Cerebellar cortex (tissue), 1 donor: ENCODE measurements at regions not wholly inside any gene's neighbourhood (a gene's known extent, or its start where the extent isn't known, plus 50 kb on each side); places are given as distances from the start of the nearest gene placed in this dataset.
A peak's percentile ranks its signal among the peaks of the same experiment; 100 is the strongest.
"Not testable (repeated sequence)": the region's sequence is repeated elsewhere in the genome, so short reads cannot be mapped to it uniquely, and the experiment has no call there.

Experiments used
- DNase-seq: peaks from one replicate; pipeline ENCODE4 v3.0.0-alpha.2; 2015; ENCODE audit warnings: low spot score

GRCh38 chr5:115439042-115439441 lies 105.5 kb downstream of the FEM1C start:
- no peak for DNase-seq

GRCh38 chr5:115435778-115436712 lies 108.5 kb downstream of the FEM1C start:
- peak; percentile 40 for DNase-seq

GRCh38 chr5:115435065-115435777 lies 109.4 kb downstream of the FEM1C start:
- DNase-seq, result peak; percentile 93

GRCh38 chr5:115433918-115434317 lies 110.7 kb downstream of the FEM1C start:
- DNase-seq, result no peak

GRCh38 chr5:115432691-115433090 lies 111.9 kb downstream of the FEM1C start:
- no peak for DNase-seq

- DNase-seq, result peak; percentile 28
Measured at GRCh38 chr5:115431116-115431515, 113.5 kb downstream of the FEM1C start.

- no peak for DNase-seq
Measured at GRCh38 chr5:115430374-115430773, 114.2 kb downstream of the FEM1C start.

GRCh38 chr5:115429345-115429940 lies 115.1 kb downstream of the FEM1C start:
- DNase-seq, result no peak

- peak; percentile 80 for DNase-seq
Measured at GRCh38 chr5:115428676-115429075, 115.9 kb downstream of the FEM1C start.

GRCh38 chr5:115428248-115428647 lies 116.3 kb downstream of the FEM1C start:
- no peak for DNase-seq

GRCh38 chr5:115424446-115424845 lies 120.1 kb downstream of the FEM1C start:
- DNase-seq, result peak; percentile 65

GRCh38 chr5:115424030-115424429 lies 120.5 kb downstream of the FEM1C start:
- DNase-seq, result peak; percentile 38

GRCh38 chr5:115423541-115423940 lies 121.0 kb downstream of the FEM1C start:
- peak; percentile 96 for DNase-seq

- DNase-seq, result no peak
Measured at GRCh38 chr5:115423051-115423450, 121.5 kb downstream of the FEM1C start.

GRCh38 chr5:115420812-115421211 lies 123.8 kb downstream of the FEM1C start:
- not testable (repeated sequence) for DNase-seq

- no peak for DNase-seq
Measured at GRCh38 chr5:115419846-115420585, 123.6 kb upstream of the CCDC112 start.

- DNase-seq, result peak; percentile 82
Measured at GRCh38 chr5:115418788-115419187, 122.3 kb upstream of the CCDC112 start.

- peak; percentile 25 for DNase-seq
Measured at GRCh38 chr5:115417076-115417475, 120.6 kb upstream of the CCDC112 start.

GRCh38 chr5:115415143-115415491 lies 118.7 kb upstream of the CCDC112 start:
- no peak for DNase-seq

GRCh38 chr5:115414406-115415142 lies 118.1 kb upstream of the CCDC112 start:
- no peak for DNase-seq

GRCh38 chr5:115413651-115414050 lies 117.2 kb upstream of the CCDC112 start:
- no peak for DNase-seq
